ENCODE measurements at regions not wholly inside any gene's neighbourhood (a gene's known extent, or its start where the extent isn't known, plus 50 kb on each side); places are given as distances from the start of the nearest gene placed in this dataset.

- ATAC-seq: no peak
- H3K27ac ChIP-seq: peak overlapping the region in 1 of 4 donors; percentile 30
- WGBS, 2 donors: 72 to 75% methylated on average over 9 of the region's 9 CpGs
- intact Hi-C loops (cut with DNase I): no loop called here
- no peaks in the 10 kb centered on the region for H3K36me3 ChIP-seq (replicated peaks in 1 of 2; ENCODE audit: insufficient read depth in 1 of 2, low read depth in 2 of 2)
- no peaks in the 10 kb centered on the region for H3K27me3 ChIP-seq
- no peak overlapping the region for H3K4me3 ChIP-seq
- no peak for DNase-seq
- H3K4me1 ChIP-seq: peaks cover 17% of the 10 kb centered on the region
- TF ChIP-seq, protein P1, sequence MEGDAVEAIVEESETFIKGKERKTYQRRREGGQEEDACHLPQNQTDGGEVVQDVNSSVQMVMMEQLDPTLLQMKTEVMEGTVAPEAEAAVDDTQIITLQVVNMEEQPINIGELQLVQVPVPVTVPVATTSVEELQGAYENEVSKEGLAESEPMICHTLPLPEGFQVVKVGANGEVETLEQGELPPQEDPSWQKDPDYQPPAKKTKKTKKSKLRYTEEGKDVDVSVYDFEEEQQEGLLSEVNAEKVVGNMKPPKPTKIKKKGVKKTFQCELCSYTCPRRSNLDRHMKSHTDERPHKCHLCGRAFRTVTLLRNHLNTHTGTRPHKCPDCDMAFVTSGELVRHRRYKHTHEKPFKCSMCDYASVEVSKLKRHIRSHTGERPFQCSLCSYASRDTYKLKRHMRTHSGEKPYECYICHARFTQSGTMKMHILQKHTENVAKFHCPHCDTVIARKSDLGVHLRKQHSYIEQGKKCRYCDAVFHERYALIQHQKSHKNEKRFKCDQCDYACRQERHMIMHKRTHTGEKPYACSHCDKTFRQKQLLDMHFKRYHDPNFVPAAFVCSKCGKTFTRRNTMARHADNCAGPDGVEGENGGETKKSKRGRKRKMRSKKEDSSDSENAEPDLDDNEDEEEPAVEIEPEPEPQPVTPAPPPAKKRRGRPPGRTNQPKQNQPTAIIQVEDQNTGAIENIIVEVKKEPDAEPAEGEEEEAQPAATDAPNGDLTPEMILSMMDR (IDR thresholded peaks at IDR 0.05): no peak
- no peak for TF ChIP-seq POLR2A (IDR thresholded peaks at IDR 0.05)
- H3K9me3 ChIP-seq: no peaks in the 10 kb centered on the region
Measured at GRCh38 chr9:700365-701282, 140.9 kb upstream of the DMRT1 start.

DNA sequence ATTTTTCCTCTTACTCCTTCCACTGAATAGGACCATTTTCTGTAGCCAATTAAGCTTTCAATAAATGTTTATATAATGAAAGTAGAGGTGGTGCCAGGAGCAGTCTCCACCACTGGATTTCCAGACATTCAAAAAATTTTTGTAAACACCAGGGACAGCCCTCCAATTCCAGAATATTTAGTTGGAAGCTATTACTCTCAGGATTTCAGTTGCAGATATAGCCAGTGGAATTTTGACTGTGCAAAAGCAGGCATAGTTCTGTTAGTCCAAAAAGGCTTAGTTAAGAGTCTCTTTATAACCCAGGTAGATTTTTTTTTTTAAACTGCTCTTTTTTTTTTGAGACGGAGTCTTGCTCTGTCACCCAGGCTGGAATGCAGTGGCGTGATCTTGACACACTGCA is 138.1 kb upstream of the DMRT1 start:
- intact Hi-C loops (cut with DNase I): no loop called here
- H3K4me1 ChIP-seq: peaks cover 29% of the 10 kb centered on the region
- peak overlapping the region in 3 of 4 donors; percentile 14 to 30 (median 23) for H3K27ac ChIP-seq
- WGBS, 2 donors: 76 to 80% methylated on average over 2 of the region's 2 CpGs
- DNase-seq (no peak), ATAC-seq (no peak)
- no peaks in the 10 kb centered on the region for H3K36me3 ChIP-seq (replicated peaks in 1 of 2; ENCODE audit: insufficient read depth in 1 of 2, low read depth in 2 of 2)
- no peaks in the 10 kb centered on the region for H3K27me3 ChIP-seq
- H3K9me3 ChIP-seq: no peaks in the 10 kb centered on the region
- H3K4me3 ChIP-seq: no peak overlapping the region
- TF ChIP-seq, protein P1 (IDR thresholded peaks at IDR 0.05): no peak
- TF ChIP-seq POLR2A (IDR thresholded peaks at IDR 0.05): no peak

GRCh38 chr9:706073-706472 is 135.4 kb upstream of the DMRT1 start:
- 4 to 10% methylated on average over 2 of the region's 2 CpGs for WGBS, 2 donors
- no peak for TF ChIP-seq POLR2A (IDR thresholded peaks at IDR 0.05)
- TF ChIP-seq, protein P1 (IDR thresholded peaks at IDR 0.05): no peak
- intact Hi-C loops (cut with DNase I): no loop called here
- no peaks in the 10 kb centered on the region for H3K27me3 ChIP-seq
- H3K36me3 ChIP-seq (replicated peaks in 1 of 2; ENCODE audit: insufficient read depth in 1 of 2, low read depth in 2 of 2): peaks cover 0 to 2% of the 10 kb centered on the region in 2 donors
- DNase-seq: no peak
- H3K4me3 ChIP-seq: no peak overlapping the region
- peak overlapping the region in 3 of 4 donors; percentile 87 to 94 (median 93) for H3K27ac ChIP-seq
- peak; percentile 54 for ATAC-seq
- no peaks in the 10 kb centered on the region for H3K9me3 ChIP-seq
- peaks cover 49% of the 10 kb centered on the region for H3K4me1 ChIP-seq

DNA sequence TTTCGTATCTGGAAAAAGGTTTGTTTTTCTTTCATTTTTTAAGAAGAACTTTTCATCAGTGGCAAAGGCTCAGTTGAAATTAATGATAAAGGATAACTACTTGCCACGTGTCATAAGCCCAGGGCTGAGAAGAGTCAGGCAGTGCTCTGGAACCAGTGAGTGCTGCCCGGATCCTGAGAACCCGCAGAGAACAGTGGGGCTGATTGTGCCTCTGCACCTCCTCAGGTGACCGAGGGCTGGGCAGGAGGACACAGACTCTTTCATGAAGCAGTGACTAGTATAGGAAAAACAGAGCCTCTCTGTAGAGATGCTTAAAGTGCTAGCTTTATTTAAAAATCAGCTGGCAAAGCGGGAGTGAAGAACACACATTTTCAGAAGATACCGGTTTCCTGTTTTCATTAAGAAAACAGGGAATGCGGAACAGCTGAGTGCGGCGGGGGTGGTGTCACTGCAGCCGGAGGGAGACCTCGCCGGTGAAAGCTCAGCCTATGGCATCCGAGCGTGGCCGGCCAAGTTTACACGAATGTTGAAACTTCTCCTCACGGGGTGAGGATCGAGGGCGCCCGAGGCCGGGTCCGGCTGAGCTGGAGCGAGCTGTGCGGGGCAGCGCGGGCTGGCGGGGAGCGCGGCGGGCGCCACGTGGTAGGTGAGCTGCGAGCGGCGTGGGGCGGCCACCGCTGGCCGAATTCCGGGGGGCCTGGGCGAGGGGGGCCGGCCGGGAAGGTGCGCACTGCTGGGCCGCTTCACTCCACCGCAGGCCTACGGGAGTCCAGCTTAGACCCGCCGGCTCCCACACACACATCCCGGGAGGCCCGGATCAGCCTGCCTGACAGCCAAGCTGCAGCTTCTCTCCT is 134.7 kb upstream of the DMRT1 start:
- peak overlapping the region in 1 of 2 donors; percentile 28 for H3K4me3 ChIP-seq
- no peaks in the 10 kb centered on the region for H3K9me3 ChIP-seq
- TF ChIP-seq POLR2A (IDR thresholded peaks at IDR 0.05): peak in 2 of 3 donors; percentile 57 to 58
- TF ChIP-seq, protein P1 (IDR thresholded peaks at IDR 0.05): no peak
- no peaks in the 10 kb centered on the region for H3K27me3 ChIP-seq
- 0 to 1% methylated on average over 16 to 51 of the region's 51 CpGs for WGBS, 2 donors
- ATAC-seq (peak; percentile 73), DNase-seq (peak; percentile 62 to 75 (median 68))
- H3K4me1 ChIP-seq: peaks cover 52% of the 10 kb centered on the region
- intact Hi-C loops (cut with DNase I): no loop called here
- peaks cover 0 to 7% of the 10 kb centered on the region in 2 donors for H3K36me3 ChIP-seq (replicated peaks in 1 of 2; ENCODE audit: insufficient read depth in 1 of 2, low read depth in 2 of 2)
- peak overlapping the region; percentile 87 to 94 (median 93) for H3K27ac ChIP-seq

Measured in body of pancreas (tissue), 4 donors.